Mucosa of rectum (tissue), 2 donors: ENCODE measurements at regions not wholly inside any gene's neighbourhood (a gene's known extent, or its start where the extent isn't known, plus 50 kb on each side); places are given as distances from the start of the nearest gene placed in this dataset.

ENCODE experiments used
- H3K27ac ChIP-seq, 2 donors: one replicate each; pipeline ENCODE4 v1.7.0; 2013; ENCODE audit warnings: inconsistent platforms in 2 of 2, low read depth in 2 of 2, low read length in 2 of 2
- H3K27me3 ChIP-seq, 2 donors: one replicate each; pipeline ENCODE4 v1.7.0; 2013; ENCODE audit warnings: low read length in 2 of 2; ENCODE audit not compliant: control insufficient read depth in 2 of 2, insufficient read depth in 2 of 2
- H3K36me3 ChIP-seq, 2 donors: one replicate each; pipeline ENCODE4 v1.7.0; 2013; ENCODE audit warnings: low read length in 2 of 2; ENCODE audit not compliant: control insufficient read depth in 2 of 2, insufficient read depth in 2 of 2
- H3K4me1 ChIP-seq, 2 donors: one replicate each; pipeline ENCODE4 v1.7.0; 2013; ENCODE audit warnings: low read length in 2 of 2, mild to moderate bottlenecking in 1 of 2; ENCODE audit not compliant: control insufficient read depth in 2 of 2, insufficient read depth in 2 of 2
- H3K4me3 ChIP-seq, 2 donors: one replicate each; pipeline ENCODE4 v1.7.0; 2013; ENCODE audit warnings: low read length in 2 of 2
- H3K9ac ChIP-seq, 2 donors: one replicate each; pipeline ENCODE4 v1.7.0; 2013; ENCODE audit warnings: low read length in 2 of 2, low read depth in 1 of 2, mild to moderate bottlenecking in 1 of 2
- H3K9me3 ChIP-seq, 2 donors: one replicate each; pipeline ENCODE4 v1.7.0; 2013; ENCODE audit warnings: low read length in 2 of 2; ENCODE audit not compliant: control insufficient read depth in 2 of 2
- donor health status: healthy.
- donor health status: Normal muscosa, but diverticular disease.

DNA sequence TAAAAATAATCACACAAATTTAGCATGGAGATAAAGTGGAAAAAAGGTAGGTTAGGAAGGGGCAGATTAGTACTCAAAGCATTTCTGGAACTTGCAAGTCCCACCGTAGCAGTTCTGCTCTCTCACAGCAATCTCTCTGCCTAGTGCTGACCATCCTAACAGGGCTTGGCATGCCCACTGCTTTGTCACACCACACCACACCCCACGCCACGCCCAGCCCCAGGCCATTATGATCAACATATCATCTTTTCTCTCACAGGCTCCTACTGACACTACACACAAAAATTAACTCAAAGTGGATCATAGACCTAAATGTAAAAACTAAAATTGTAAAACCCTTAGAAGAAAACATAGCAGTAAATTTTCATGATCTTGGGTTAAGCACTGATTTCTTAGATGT lies 273.7 kb downstream of the DAD1 start:
- Histone ChIP-seq H3K9ac (no peak overlapping the region), H3K4me1 (no peaks in the 10 kb centered on the region), H3K27ac (no peak overlapping the region), H3K27me3 (no peaks in the 10 kb centered on the region), H3K9me3 (no peaks in the 10 kb centered on the region), H3K36me3 (no peaks in the 10 kb centered on the region), H3K4me3 (no peak overlapping the region)

GRCh38 chr14:22314183-22314820 lies 274.7 kb downstream of the DAD1 start:
- H3K9me3 ChIP-seq: no peaks in the 10 kb centered on the region
- no peak overlapping the region for H3K4me3 ChIP-seq
- no peaks in the 10 kb centered on the region for H3K27me3 ChIP-seq
- H3K4me1 ChIP-seq: no peaks in the 10 kb centered on the region
- H3K27ac ChIP-seq: no peak overlapping the region
- no peak overlapping the region for H3K9ac ChIP-seq
- no peaks in the 10 kb centered on the region for H3K36me3 ChIP-seq

GRCh38 chr14:22313172-22313801 lies 275.7 kb downstream of the DAD1 start:
- no peak overlapping the region for H3K9ac ChIP-seq
- H3K4me3 ChIP-seq: no peak overlapping the region
- H3K9me3 ChIP-seq: no peaks in the 10 kb centered on the region
- H3K27me3 ChIP-seq: no peaks in the 10 kb centered on the region
- H3K27ac ChIP-seq: no peak overlapping the region
- H3K36me3 ChIP-seq: no peaks in the 10 kb centered on the region
- H3K4me1 ChIP-seq: no peaks in the 10 kb centered on the region

DNA sequence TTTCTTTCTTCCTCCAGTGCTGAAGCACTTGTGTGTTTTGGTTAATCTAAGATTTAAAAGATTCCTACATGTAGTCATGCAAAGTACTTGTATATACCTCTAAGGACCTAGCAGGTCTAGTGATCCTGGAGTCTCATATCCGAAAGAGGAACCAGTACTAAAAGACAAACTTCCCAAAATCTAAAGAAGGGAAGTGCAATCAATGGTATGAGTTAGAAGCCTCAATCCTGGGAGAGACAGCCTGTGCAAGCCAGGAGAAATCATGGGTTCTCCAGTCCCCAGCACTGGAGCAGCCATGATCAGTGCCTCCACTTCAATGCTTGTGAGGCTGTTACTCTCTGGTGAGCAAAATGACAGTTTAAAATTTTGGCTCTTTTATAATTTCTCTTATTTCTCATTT lies 277.4 kb downstream of the DAD1 start:
- no peak overlapping the region for H3K27ac ChIP-seq
- H3K36me3 ChIP-seq: no peaks in the 10 kb centered on the region
- H3K9me3 ChIP-seq: no peaks in the 10 kb centered on the region

GRCh38 chr14:22305607-22306006 lies 283.4 kb downstream of the DAD1 start:
- H3K27ac ChIP-seq: no peak overlapping the region
- H3K9me3 ChIP-seq: no peaks in the 10 kb centered on the region
- no peak overlapping the region for H3K9ac ChIP-seq
- H3K27me3 ChIP-seq: no peaks in the 10 kb centered on the region
- H3K4me1 ChIP-seq: no peaks in the 10 kb centered on the region
- H3K36me3 ChIP-seq: no peaks in the 10 kb centered on the region
- H3K4me3 ChIP-seq: no peak overlapping the region

More for the DNA sequence above, 277.4 kb downstream of the DAD1 start:
- H3K9ac ChIP-seq: no peak overlapping the region
- H3K4me3 ChIP-seq: no peak overlapping the region
- H3K27me3 ChIP-seq: no peaks in the 10 kb centered on the region
- H3K4me1 ChIP-seq: no peaks in the 10 kb centered on the region

DNA sequence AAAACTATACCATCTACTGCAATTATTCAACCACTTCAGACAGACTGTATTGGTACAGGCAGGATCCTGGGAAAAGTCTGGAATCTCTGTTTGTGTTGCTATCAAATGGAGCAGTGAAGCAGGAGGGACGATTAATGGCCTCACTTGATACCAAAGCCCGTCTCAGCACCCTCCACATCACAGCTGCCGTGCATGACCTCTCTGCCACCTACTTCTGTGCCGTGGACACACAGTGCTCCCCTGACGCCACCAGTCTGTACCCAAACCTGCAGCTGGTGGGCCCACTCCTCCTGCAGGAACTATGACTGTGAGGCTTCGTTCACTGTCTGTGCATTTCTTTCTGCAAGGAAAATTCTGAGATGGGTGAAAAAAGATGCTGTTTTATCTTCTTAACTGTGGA lies 284.7 kb downstream of the DAD1 start:
- Histone ChIP-seq H3K36me3 (no peaks in the 10 kb centered on the region), H3K4me1 (no peaks in the 10 kb centered on the region), H3K9ac (no peak overlapping the region), H3K27me3 (no peaks in the 10 kb centered on the region), H3K9me3 (no peaks in the 10 kb centered on the region), H3K27ac (no peak overlapping the region), H3K4me3 (no peak overlapping the region)

DNA sequence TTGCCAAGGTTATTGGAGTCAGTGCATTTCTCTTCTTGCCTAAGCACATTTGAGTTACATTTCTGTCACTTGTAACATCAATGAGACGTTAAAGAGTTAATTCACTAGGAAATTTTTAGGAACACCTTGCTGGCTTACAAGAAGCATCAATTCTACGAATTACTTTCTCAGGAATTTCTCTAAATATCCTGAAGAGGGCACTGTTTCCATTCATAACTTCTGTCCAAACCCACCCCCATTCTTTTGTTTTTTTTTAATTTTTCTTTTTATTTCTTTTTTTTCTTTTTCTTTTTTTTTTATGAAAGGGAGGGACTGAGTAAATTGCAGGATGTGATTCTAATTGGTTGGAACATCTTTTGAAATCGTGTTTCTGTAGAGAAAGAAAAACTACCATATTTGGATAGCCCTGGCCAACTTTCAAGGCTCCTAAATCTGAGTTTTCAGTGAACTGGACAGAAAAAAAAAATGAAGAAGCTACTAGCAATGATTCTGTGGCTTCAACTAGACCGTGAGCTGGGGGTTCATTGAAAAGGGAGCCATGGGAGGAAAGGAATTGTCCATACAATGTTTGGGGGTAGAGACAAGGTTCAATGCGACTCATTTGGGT lies 285.3 kb downstream of the DAD1 start:
- Histone ChIP-seq H3K36me3 (no peaks in the 10 kb centered on the region), H3K9ac (no peak overlapping the region), H3K27ac (no peak overlapping the region), H3K9me3 (no peaks in the 10 kb centered on the region), H3K4me3 (no peak overlapping the region), H3K4me1 (no peaks in the 10 kb centered on the region), H3K27me3 (no peaks in the 10 kb centered on the region)

DNA sequence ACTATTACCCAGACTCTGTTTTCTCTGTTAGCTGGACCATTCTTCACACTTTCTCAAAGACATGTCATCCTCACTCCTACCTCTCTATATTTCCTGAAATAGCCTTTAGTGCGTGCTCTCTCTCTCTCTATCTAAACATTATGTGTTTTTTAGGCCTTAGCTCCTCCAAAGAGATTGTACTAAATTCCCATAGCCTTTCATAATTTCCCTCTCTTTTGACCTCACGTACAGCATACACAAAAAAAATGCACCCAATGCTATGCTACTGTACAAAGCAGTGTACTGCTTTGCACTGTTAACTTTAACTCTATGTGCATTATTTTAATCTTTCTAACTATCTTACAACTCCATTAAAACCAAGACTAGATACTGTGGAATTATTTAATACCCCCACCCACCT lies 288.4 kb downstream of the DAD1 start:
- no peaks in the 10 kb centered on the region for H3K9me3 ChIP-seq

DNA sequence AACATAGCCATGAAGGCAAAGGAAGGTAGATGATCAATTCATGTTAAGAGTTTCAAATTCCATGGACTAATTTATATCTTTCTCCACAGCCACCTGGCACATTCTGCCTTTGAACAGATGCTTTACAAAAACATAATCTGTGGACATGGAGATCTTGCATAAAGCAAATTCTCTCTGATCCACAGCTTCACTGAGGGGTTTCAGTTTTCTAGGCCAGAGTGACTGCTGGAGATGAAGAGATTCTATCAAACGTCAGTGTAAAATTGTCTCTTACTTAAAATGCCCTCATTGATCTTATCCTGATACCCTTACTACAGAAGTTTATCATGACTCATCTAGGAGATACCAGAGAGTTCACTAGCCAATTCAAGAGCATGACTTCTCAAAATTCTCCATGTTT lies 291.6 kb downstream of the DAD1 start:
- H3K27me3 ChIP-seq: no peaks in the 10 kb centered on the region
- H3K27ac ChIP-seq: no peak overlapping the region
- no peak overlapping the region for H3K9ac ChIP-seq
- no peaks in the 10 kb centered on the region for H3K9me3 ChIP-seq
- no peaks in the 10 kb centered on the region for H3K36me3 ChIP-seq
- H3K4me1 ChIP-seq: no peaks in the 10 kb centered on the region
- H3K4me3 ChIP-seq: no peak overlapping the region

More for the DNA sequence above, 288.4 kb downstream of the DAD1 start:
- Histone ChIP-seq H3K9ac (no peak overlapping the region), H3K27me3 (no peaks in the 10 kb centered on the region), H3K4me1 (no peaks in the 10 kb centered on the region), H3K36me3 (no peaks in the 10 kb centered on the region), H3K27ac (no peak overlapping the region), H3K4me3 (no peak overlapping the region)

- H3K36me3 ChIP-seq: no peaks in the 10 kb centered on the region
- no peaks in the 10 kb centered on the region for H3K27me3 ChIP-seq
- no peaks in the 10 kb centered on the region for H3K4me1 ChIP-seq
- H3K9ac ChIP-seq: no peak overlapping the region
- H3K9me3 ChIP-seq: no peaks in the 10 kb centered on the region
- no peak overlapping the region for H3K27ac ChIP-seq
- H3K4me3 ChIP-seq: no peak overlapping the region
Measured at GRCh38 chr14:22296722-22297121, 292.3 kb downstream of the DAD1 start.
